K562 (cell line): ENCODE measurements at regions not wholly inside any gene's neighbourhood (a gene's known extent, or its start where the extent isn't known, plus 50 kb on each side); places are given as distances from the start of the nearest gene placed in this dataset.

ENCODE experiments used
- ASH1L ChIP-seq: fragments of 450-650 bp; IDR thresholded peaks from 2 replicates; pipeline ENCODE4 v1.6.1; 2018; ENCODE audit warnings: borderline replicate concordance, mild to moderate bottlenecking, low read depth; ENCODE audit not compliant: partially characterized antibody
- HEY1 ChIP-seq: fragments of 250-450 bp; sonication (Bioruptor Pico); IDR thresholded peaks from 2 replicates; pipeline ENCODE4 v1.5.0; 2020; ENCODE audit warnings: mild to moderate bottlenecking, moderate library complexity, borderline replicate concordance
- IRF1 ChIP-seq: sonication (generic); formaldehyde crosslinking; IDR thresholded peaks from 2 replicates; pipeline ENCODE4 v1.8.0; 2022; ENCODE audit warnings: missing genetic modification reagents, mild to moderate bottlenecking, borderline replicate concordance
- NFRKB ChIP-seq: fragments of 450-650 bp; IDR thresholded peaks from 2 replicates; pipeline ENCODE4 v1.6.1; 2016; ENCODE audit warnings: low read depth
- POLR2A ChIP-seq: fragments of 450-650 bp; conservative IDR thresholded peaks from 2 replicates; pipeline ENCODE4 v1.6.1; 2016
- PPARD ChIP-seq: fragments of 250-450 bp; sonication (Bioruptor Pico); IDR thresholded peaks from 2 replicates; pipeline ENCODE4 v1.8.0; 2022; ENCODE audit warnings: inconsistent platforms, mild to moderate bottlenecking, moderate library complexity
- RAD21 ChIP-seq, 2 experiments: fragments of 250-450 bp in 1 of 2; fragments of 450-650 bp in 1 of 2; sonication (Bioruptor Pico) in 1 of 2; formaldehyde crosslinking in 1 of 2; IDR thresholded peaks in 1 of 2; conservative IDR thresholded peaks in 1 of 2; 2 replicates each; pipeline versions ENCODE4 v1.4.0 to v1.8.0; 2020 to 2022; ENCODE audit warnings: mild to moderate bottlenecking in 2 of 2, moderate library complexity in 1 of 2
- ZMIZ1 ChIP-seq, 2 experiments: fragments of 150-350 bp in 1 of 2; IDR thresholded peaks; 2 replicates each; pipeline ENCODE4 v1.6.1; 2012 to 2016; ENCODE audit warnings: low read depth in 2 of 2, low read length in 2 of 2, mild to moderate bottlenecking in 1 of 2, moderate library complexity in 1 of 2
- ZNF551 ChIP-seq: fragments of 250-450 bp; sonication (Bioruptor Pico); IDR thresholded peaks from 2 replicates; pipeline ENCODE4 v1.5.0; 2021; ENCODE audit warnings: mild to moderate bottlenecking, moderate library complexity
- ZNF668 ChIP-seq: fragments of 250-450 bp; sonication (Bioruptor Pico); IDR thresholded peaks from 2 replicates; pipeline ENCODE4 v1.8.0; 2022; ENCODE audit warnings: mild to moderate bottlenecking, inconsistent platforms

GRCh38 chr1:55793856-55794255, 578.7 kb upstream of the USP24 start (continued):
- TF ChIP-seq ZNF668 (CRISPR knock-in tag): no peak
- no peak for TF ChIP-seq ZMIZ1 (IDR thresholded peaks at IDR 0.05; ENCODE audit: low read depth in 2 of 2, low read length in 2 of 2)
- no peak for TF ChIP-seq ASH1L
- TF ChIP-seq PPARD: no peak
- TF ChIP-seq HEY1 (CRISPR knock-in tag): no peak
- no peak for TF ChIP-seq IRF1 (CRISPR knock-in tag)
- TF ChIP-seq NFRKB: no peak
- no peak for TF ChIP-seq RAD21 (CRISPR knock-in tag; conservative IDR thresholded peaks at IDR 0.05 in 1 of 2, IDR thresholded peaks at IDR 0.05 in 1 of 2)
- TF ChIP-seq POLR2A: no peak
- TF ChIP-seq ZNF551 (CRISPR knock-in tag): no peak
- TF ChIP-seq, all 486 proteins: peak for 0
